K562 (cell line): ENCODE measurements at regions not wholly inside any gene's neighbourhood (a gene's known extent, or its start where the extent isn't known, plus 50 kb on each side); places are given as distances from the start of the nearest gene placed in this dataset.

ENCODE experiments used
- ATAC-seq: fragments of 200-7000 bp; cut with Tn5 transposase; 3 replicates; pipeline ENCODE4 v1.9.1; 2020; ENCODE audit warnings: moderate library complexity
- BruUV-seq: library from RNA; stranded (reverse); fragments of 400-500 nt; replicated peaks from 2 replicates; lab custom pipeline; 2021; lab: Mats Ljungman, UMichigan
- CTCF ChIA-PET: fragments of 300-600 bp; formaldehyde crosslinking; extraction: SDS; loops from one replicate; lab custom pipeline; 2021; ENCODE audit warnings: low intra/inter-chr PET ratio; lab: Yijun Ruan, JAX
- POLR2A ChIA-PET: fragments of 300-600, 350-650 bp; sonication (Branson Sonifier 250); formaldehyde crosslinking; extraction: SDS; loops from one replicate; lab custom pipeline; 2021; ENCODE audit warnings: antibody characterized with exemption, inconsistent platforms; lab: Yijun Ruan, JAX
- DNase-seq, 4 experiments: peaks; one replicate each; pipeline versions ENCODE4 v3.0.0 to v3.0.0-alpha.2; 2011 to 2018; ENCODE audit warnings: low spot score in 3 of 4, mixed read lengths in 3 of 4; ENCODE audit errors: extremely low read depth in 1 of 4
- FAIRE-seq: peaks from 2 replicates; lab custom pipeline; 2011; peaks lifted over from hg19 to GRCh38; lab: Jason Lieb, UNC
- H2AFZ ChIP-seq: 2 replicates; pipeline ENCODE4 v1.6.0; 2011; ENCODE audit warnings: low read depth, low read length, control low read depth, inconsistent platforms
- H3K27ac ChIP-seq: fragments of 200-600 bp; 3 replicates; pipeline ENCODE4 v1.8.0; 2011; ENCODE audit warnings: low read depth, mild to moderate bottlenecking, control low read depth, inconsistent platforms, low read length, moderate library complexity, mixed read lengths; ENCODE audit errors: extremely low read depth
- H3K27me3 ChIP-seq, 2 experiments: fragments of 300-600 bp in 1 of 2; 2 replicates in 1 of 2; 3 replicates in 1 of 2; pipeline versions ENCODE4 v1.6.0 to v1.8.0; 2011; ENCODE audit warnings: inconsistent platforms in 2 of 2, low read length in 2 of 2, mild to moderate bottlenecking in 1 of 2, mixed read lengths in 1 of 2, moderate library complexity in 1 of 2; ENCODE audit not compliant: control insufficient read depth in 2 of 2, insufficient read depth in 2 of 2
- H3K36me3 ChIP-seq: fragments of 300-600 bp; 3 replicates; pipeline ENCODE4 v1.8.0; 2011; ENCODE audit warnings: mild to moderate bottlenecking, low read length, inconsistent platforms; ENCODE audit not compliant: control insufficient read depth, insufficient read depth
- H3K4me1 ChIP-seq, 2 experiments: fragments of 200-600 bp in 1 of 2; replicated peaks in 1 of 2; 2 replicates in 1 of 2; 3 replicates in 1 of 2; pipeline versions ENCODE4 v1.5.1 to v1.8.0; 2011; ENCODE audit warnings: inconsistent platforms in 2 of 2, low read length in 2 of 2, mild to moderate bottlenecking in 1 of 2, mixed read lengths in 1 of 2, moderate library complexity in 1 of 2; ENCODE audit not compliant: control insufficient read depth in 2 of 2, insufficient read depth in 2 of 2
- H3K4me2 ChIP-seq: 2 replicates; pipeline ENCODE4 v1.6.1; 2011; ENCODE audit warnings: low read length, control low read depth, inconsistent platforms, mixed read lengths; ENCODE audit not compliant: insufficient read depth
- H3K4me3 ChIP-seq: fragments of 200-600 bp; sonication (generic), shearing (Covaris generic); 2 replicates; pipeline ENCODE4 v1.5.1; 2016; ENCODE audit warnings: control low read depth, inconsistent platforms
- H3K79me2 ChIP-seq: fragments of 200-600 bp; 3 replicates; pipeline ENCODE4 v1.8.0; 2011; ENCODE audit warnings: low read length, inconsistent platforms; ENCODE audit not compliant: control insufficient read depth, insufficient read depth
- H3K9ac ChIP-seq, 2 experiments: 2 replicates each; pipeline versions ENCODE4 v1.6.0 to v1.6.1; 2011; ENCODE audit warnings: low read depth in 2 of 2, low read length in 2 of 2, control low read depth in 1 of 2, inconsistent platforms in 1 of 2, mild to moderate bottlenecking in 1 of 2, mixed read lengths in 1 of 2; ENCODE audit not compliant: insufficient read depth in 1 of 2
- H3K9me1 ChIP-seq: one replicate; pipeline ENCODE4 v1.6.0; 2011; ENCODE audit warnings: inconsistent platforms, mild to moderate bottlenecking, low read length, moderate library complexity; ENCODE audit not compliant: control insufficient read depth, insufficient read depth
- H3K9me3 ChIP-seq: replicated peaks from 2 replicates; pipeline ENCODE4 v1.5.1; 2011; ENCODE audit warnings: low read depth, low read length, inconsistent platforms; ENCODE audit not compliant: control insufficient read depth, insufficient read depth
- H4K20me1 ChIP-seq: replicated peaks from 2 replicates; pipeline ENCODE4 v1.6.1; 2011; ENCODE audit warnings: low read length, inconsistent platforms, mixed read lengths; ENCODE audit not compliant: control insufficient read depth, insufficient read depth
- GABPB2 ChIP-seq: fragments of 250-450 bp; sonication (Bioruptor Pico); conservative IDR thresholded peaks from 2 replicates; pipeline ENCODE4 v1.5.1; 2021; ENCODE audit warnings: mild to moderate bottlenecking
- PHF20 ChIP-seq: fragments of 450-650 bp; IDR thresholded peaks from 2 replicates; pipeline ENCODE4 v1.6.1; 2018; ENCODE audit not compliant: partially characterized antibody
- POLR2B ChIP-seq: fragments of 450-650 bp; IDR thresholded peaks from 2 replicates; pipeline ENCODE4 v1.6.1; 2018; ENCODE audit warnings: low read depth; ENCODE audit not compliant: partially characterized antibody
- SAP30 ChIP-seq: fragments of 200-600 bp; sonication (generic); IDR thresholded peaks from 2 replicates; pipeline ENCODE4 v1.6.1; 2012; ENCODE audit warnings: borderline replicate concordance, low read depth, mild to moderate bottlenecking, moderate library complexity, low read length, control low read depth, inconsistent platforms; ENCODE audit not compliant: insufficient read depth, poor library complexity, severe bottlenecking
- ZC3H4 ChIP-seq: sonication (generic); formaldehyde crosslinking; IDR thresholded peaks from 2 replicates; pipeline ENCODE4 v1.9.0; 2021; ENCODE audit warnings: missing genetic modification reagents, borderline replicate concordance
- ZNF146 ChIP-seq: IDR thresholded peaks from one replicate; pipeline ENCODE4 v1.6.1; 2018; ENCODE audit warnings: missing compliant biosample characterization; ENCODE audit not compliant: unreplicated experiment
- ZNF316 ChIP-seq: fragments of 450-650 bp; IDR thresholded peaks from 2 replicates; pipeline ENCODE4 v1.6.1; 2016
- ZNF436 ChIP-seq: fragments of 250-450, 450-650 bp; sonication (Bioruptor Pico); formaldehyde crosslinking; IDR thresholded peaks from 2 replicates; pipeline ENCODE4 v1.7.0; 2020; ENCODE audit warnings: mild to moderate bottlenecking
- ZNF444 ChIP-seq: fragments of 250-450 bp; sonication (Bioruptor Pico); IDR thresholded peaks from 2 replicates; pipeline ENCODE4 v1.4.0; 2020; ENCODE audit warnings: mild to moderate bottlenecking, moderate library complexity
- WGBS: fragments of 100-300 bp; shearing (Covaris generic); methylation state at CpG from one replicate; pipeline ENCODE4 v1.1.6; 2016; ENCODE audit warnings: low coverage, mixed read lengths; ENCODE audit not compliant: insufficient coverage; ENCODE audit errors: missing lambda C conversion rate; 5-methylcytosine and 5-hydroxymethylcytosine counted together
- in situ Hi-C: fragments of 300-500 bp; cut with MboI; formaldehyde crosslinking; loops from 4 replicates; pipeline ENCODE4 v1.15.0; 2018; ENCODE audit warnings: inconsistent platforms, mixed read lengths
- intact Hi-C: fragments of 100-400 bp; cut with micrococcal nuclease; formaldehyde crosslinking; loops from 2 replicates; pipeline ENCODE4 v1.14.2; 2022
- TF ChIP-seq, protein P1 (sequence below): fragments of 250-450 bp; sonication (Bioruptor Pico); IDR thresholded peaks from 2 replicates; pipeline ENCODE4 v1.5.0; 2021
- TF ChIP-seq, protein P2 (sequence below): fragments of 450-650 bp; formaldehyde crosslinking; IDR thresholded peaks from 2 replicates; pipeline ENCODE4 v1.4.0; 2020; ENCODE audit warnings: mild to moderate bottlenecking, mixed read lengths

DNA sequence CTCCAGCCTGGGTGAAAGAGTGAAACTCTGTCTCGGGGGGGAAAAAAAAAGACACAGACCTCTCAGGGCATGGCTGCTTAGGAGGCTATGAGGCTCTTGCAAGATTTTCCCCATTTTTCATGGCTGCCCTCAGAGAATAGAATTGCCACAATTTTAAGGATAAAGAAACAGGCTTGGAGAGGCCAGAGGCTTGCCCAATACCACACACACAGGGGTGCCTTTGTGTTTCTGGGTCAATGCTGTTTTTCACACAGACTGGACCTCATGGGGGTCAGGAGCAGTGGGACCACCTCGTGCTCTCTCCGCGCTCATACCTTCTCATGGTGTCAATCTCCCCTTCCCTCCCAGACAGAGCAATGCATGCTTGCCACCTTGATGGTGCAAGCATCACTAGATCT lies 65.4 kb upstream of the ST3GAL5 start (continued):
- TF ChIP-seq, protein P1, sequence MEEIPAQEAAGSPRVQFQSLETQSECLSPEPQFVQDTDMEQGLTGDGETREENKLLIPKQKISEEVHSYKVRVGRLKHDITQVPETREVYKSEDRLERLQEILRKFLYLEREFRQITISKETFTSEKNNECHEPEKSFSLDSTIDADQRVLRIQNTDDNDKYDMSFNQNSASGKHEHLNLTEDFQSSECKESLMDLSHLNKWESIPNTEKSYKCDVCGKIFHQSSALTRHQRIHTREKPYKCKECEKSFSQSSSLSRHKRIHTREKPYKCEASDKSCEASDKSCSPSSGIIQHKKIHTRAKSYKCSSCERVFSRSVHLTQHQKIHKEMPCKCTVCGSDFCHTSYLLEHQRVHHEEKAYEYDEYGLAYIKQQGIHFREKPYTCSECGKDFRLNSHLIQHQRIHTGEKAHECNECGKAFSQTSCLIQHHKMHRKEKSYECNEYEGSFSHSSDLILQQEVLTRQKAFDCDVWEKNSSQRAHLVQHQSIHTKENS (CRISPR knock-in tag): no peak
- no peak for TF ChIP-seq ZNF316
- TF ChIP-seq PHF20: no peak
- TF ChIP-seq ZNF146 (CRISPR knock-in tag): no peak
- TF ChIP-seq, all 486 proteins: peak for 0

DNA sequence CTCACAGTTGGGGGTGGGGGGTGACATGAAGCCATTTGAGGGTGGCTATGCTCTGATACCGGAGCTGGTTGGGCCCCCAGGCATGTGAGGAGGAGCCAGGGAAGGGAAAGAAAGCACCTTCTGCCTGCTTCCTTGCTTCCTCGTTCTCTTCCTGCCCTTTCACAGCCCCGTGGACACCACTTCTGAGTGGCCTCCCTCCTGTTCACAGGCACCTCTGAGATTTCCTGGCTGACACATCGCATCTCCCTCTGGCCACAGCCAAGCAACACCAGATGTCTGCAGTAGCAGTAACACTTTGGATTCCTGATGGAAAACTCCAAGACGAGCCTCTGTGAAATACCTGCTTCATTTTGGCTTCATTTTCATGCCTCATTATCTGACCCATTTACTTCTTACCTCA lies 64.7 kb upstream of the ST3GAL5 start:
- H4K20me1 ChIP-seq: no peaks in the 10 kb centered on the region
- TF ChIP-seq, protein P2, sequence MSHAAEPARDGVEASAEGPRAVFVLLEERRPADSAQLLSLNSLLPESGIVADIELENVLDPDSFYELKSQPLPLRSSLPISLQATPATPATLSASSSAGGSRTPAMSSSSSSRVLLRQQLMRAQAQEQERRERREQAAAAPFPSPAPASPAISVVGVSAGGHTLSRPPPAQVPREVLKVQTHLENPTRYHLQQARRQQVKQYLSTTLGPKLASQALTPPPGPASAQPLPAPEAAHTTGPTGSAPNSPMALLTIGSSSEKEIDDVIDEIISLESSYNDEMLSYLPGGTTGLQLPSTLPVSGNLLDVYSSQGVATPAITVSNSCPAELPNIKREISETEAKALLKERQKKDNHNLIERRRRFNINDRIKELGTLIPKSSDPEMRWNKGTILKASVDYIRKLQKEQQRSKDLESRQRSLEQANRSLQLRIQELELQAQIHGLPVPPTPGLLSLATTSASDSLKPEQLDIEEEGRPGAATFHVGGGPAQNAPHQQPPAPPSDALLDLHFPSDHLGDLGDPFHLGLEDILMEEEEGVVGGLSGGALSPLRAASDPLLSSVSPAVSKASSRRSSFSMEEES (CRISPR knock-in tag): no peak
- no peak for TF ChIP-seq SAP30
- no peak for TF ChIP-seq ZNF444 (CRISPR knock-in tag)
- TF ChIP-seq POLR2B: no peak
- TF ChIP-seq GABPB2 (CRISPR knock-in tag): no peak
- no peak for TF ChIP-seq ZNF436 (CRISPR knock-in tag)
- TF ChIP-seq ZC3H4 (CRISPR knock-in tag): no peak
- TF ChIP-seq, all 486 proteins: peak for 0
- in situ Hi-C loops: no loop called here
- Histone ChIP-seq H3K36me3 (no peaks in the 10 kb centered on the region), H2AFZ (peak overlapping the region; percentile 76), H3K79me2 (no peaks in the 10 kb centered on the region), H3K9me3 (no peaks in the 10 kb centered on the region), H3K9ac (no peak overlapping the region), H3K4me1 (peaks cover 21 to 28% of the 10 kb centered on the region in 2 experiments), H3K27me3 (no peaks in the 10 kb centered on the region), H3K9me1 (no peaks in the 10 kb centered on the region), H3K4me2 (no peak overlapping the region), H3K27ac (no peak overlapping the region), H3K4me3 (no peak overlapping the region)
- FAIRE-seq (no peak), DNase-seq (no peak), ATAC-seq (no peak)
- ChIA-PET POLR2A (no interaction called here), CTCF (no interaction called here)
- no TSS peak for BruUV-seq
- WGBS: 44% methylated on average over 5 of the region's 5 CpGs
- intact Hi-C loops: loop anchor here (2.0 to 5.0 kb wide), 3 partner anchors 19 to 66 kb away; partner anchors contain the start of gene ST3GAL5
